Hematopoietic multipotent progenitor cell (in vitro differentiated cells): ENCODE measurements at regions not wholly inside any gene's neighbourhood (a gene's known extent, or its start where the extent isn't known, plus 50 kb on each side); places are given as distances from the start of the nearest gene placed in this dataset.

Experiments used
- DNase-seq, 3 donors: peaks; one replicate each; pipeline ENCODE4 v3.0.0-alpha.2; 2011 to 2015; ENCODE audit warnings: low read depth in 2 of 3, low spot score in 2 of 3

DNA sequence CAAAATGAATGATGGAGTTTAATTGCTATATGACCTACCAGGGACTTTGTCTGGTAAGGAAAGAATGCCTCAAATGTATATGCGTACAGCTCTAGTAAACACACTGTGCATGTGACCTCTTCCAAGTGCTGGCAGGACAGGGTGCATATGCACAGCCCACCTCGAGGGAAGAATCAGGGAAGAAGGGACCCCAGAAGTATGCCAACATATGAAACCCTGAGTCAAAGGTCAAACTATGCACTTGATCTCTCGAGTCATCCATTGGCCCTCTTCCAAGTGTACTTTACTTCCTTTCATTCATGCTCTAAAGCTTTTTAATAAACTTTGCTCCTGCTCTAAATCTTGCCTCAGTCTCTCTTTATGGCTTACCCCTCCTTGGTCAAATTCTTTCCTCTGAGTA lies 804.6 kb upstream of the COX7C start:
- no peak for DNase-seq

DNA sequence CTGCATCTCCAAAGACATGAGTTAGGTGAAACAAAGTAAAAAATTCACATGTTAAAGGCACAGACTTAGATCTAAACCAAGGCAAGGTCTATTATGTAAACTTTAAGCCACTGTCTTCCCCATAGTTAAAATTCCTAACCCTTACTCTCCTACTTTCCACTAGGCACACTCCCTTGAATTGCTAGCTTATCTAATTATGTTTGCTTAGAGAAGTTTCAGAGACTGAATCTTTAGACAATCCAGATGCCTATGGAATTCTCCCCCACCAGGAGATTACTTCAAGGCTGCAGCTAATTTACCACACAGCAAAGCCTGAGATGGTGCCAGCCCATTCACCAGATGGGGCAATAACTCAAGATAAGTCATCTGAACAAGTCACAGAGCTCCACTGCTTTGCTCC lies 803.1 kb upstream of the COX7C start:
- no peak for DNase-seq

DNA sequence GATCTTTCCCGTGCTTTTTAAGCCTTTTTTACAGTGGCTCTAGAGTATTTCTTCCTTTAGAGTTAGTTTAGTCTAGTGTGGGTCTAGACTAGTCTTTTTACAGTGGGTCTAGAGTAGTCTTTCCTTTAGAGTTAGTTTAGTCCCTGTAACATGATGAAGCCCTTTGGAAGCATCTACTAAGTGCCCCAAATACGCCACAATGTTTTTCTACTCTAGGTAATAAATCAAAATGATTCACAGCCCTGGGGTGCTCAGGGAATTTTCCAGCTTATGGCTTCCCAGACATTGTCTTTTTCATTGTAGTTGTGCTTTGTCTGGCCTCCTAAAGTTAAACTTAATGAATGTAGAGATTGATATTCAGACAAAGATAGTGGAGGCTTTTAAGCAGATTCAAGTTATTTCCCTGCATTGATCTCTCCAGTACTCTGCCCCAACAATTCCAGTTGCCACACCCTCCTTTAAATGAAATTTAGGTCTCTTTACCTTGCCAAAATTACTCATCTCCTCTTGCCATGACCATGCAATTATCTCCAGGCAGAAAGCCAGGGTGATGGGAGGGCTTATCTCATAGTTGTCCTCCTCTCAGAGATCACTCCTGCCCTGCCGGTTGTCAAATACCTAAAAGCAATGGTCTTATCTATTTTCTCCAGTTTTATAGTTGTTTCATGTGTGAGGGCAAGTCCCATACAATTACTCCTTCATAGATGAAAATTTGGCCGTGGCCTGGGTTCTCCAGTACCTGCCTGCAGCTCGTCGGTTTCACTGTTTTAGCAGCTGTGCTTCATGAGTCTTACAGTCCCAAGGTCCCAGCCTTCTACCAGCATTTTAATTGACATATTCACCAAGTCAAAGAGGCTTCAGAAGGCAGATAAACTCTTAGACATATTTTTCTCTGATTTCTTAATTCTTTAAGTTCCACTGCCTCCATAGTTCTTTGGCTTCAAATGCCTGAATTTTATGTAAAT lies 794.0 kb upstream of the COX7C start:
- DNase-seq, result no peak

DNA sequence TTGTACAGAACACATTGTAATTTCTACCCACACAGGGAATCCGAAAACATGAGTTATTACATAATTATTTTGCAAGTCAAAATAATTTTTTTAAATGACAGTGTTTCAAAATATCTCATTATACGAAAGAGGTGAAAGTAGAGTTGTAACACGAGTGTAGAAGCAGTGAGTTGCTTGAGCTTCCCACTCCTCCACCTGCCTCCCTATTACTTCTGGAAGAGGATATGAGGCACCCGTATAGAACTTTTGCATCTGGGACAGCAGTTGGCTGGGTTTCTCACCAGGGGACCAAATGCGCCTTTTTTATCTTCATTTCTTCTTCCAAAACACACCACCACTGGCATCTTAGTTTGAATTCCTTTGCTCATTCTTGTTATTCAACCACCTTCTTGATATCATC lies 779.0 kb upstream of the COX7C start:
- DNase-seq, result no peak

DNA sequence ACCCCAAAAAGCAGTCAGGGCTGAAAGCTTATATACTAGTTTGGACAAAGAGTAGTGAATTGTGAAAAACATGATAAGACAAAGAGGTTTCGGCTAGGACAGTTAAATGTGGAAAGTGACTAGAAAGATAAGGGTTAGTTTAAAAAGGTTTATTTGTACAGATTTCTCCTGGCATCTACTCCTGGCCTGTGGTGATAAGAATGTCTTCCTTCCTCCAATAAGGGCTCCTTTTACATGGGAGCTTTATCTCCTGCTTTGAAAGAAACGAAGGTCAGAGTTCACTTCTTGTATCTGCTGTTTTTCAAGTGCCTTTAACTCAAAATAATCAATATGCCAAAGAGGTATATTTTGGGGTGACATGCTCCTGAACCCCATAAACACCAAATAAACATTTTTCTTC lies 776.1 kb upstream of the COX7C start:
- no peak for DNase-seq

DNA sequence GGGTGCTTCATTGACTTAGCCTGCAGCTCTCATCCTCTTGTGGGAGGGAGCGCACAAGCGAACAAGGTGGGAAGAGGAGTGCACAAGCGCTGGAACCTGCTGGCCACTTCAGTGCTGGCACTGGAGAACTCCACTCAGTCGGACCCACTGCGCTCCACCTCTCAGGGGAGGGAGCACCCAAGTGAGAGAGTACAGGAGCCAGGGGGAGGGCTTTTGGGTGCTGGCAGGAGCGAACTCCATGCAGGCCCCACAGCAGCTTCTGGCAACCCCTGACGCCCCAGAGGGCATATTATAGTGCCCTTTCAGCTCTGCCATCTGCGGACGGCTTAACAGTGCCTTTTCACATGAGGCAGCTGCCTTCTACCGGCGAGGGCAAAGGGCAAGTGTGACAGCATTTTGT lies 774.2 kb upstream of the COX7C start:
- DNase-seq, result no peak

DNA sequence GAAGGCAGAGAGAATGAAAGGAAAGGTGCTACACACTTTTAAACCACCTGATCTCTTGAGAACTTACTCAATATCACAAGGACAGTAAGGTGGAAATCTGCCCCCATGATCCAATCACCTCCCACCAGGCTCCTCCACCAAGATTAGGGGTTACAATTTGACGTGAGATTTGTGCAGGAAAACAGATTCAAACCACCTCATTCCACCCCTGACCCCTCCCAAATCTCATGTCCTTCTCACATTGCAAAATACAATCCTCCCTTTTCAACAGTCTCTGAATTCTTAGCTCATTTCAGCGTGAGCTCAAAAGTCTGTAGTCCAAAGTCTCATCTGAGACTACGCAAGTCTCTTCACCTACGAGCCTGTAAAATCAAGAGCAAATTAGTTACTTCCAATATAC lies 768.3 kb upstream of the COX7C start:
- DNase-seq, result no peak

DNA sequence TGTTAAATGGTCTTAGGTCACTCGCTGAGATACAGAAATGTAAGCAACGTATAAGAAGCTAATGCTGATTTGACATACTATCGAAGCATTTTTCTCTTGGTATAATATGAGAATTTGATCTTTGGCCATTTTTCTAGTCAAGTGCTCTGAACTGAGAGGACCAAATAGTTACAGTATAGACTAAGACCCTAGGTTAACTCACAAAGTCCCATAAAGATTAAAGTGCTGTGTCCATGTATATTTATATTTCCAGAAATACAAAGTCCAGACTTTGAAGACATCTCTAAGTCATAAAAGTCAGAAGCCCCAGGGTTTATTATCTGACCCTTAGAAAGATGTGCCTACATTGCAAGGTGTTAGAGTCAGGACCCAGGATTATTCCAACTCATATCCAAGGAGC lies 752.4 kb upstream of the COX7C start:
- DNase-seq, result no peak

DNA sequence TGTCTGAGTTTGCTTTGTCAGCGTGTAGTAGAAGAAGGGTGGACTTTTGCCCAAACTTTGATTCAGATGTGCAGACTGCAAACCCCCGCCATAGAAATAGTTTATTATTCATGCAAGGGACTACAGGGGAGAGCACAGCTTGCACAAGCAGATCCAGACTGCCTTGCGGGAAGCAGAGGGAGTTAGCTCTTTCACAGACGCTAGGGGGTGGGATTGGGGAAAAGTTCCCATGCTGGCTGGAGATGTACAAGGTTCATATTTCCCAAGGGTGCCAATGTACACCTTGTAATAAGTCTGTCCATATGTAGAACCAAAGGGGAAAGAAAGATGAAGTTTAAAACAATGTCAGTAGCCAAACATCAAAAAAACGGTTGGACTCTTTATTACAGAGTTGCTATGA lies 749.7 kb upstream of the COX7C start:
- DNase-seq, result no peak

DNA sequence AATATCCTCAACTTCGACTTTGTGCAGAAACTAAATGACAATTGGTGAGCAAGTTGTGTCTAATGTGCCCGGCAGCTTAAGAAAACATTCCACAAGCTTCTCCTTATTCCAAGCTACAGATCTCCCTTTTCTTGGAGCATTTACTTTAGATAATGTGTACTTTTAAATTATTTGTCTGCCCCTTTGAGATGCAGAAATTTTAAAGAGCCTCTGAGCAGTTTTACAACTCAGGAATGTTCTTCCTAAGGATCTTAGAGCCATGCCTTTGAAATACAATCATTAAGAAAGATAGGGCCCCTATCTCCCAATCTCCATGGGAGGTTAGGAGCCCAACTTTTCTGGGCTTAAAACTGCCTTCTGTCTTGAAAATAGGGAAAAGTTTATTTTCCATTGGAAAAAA lies 723.7 kb upstream of the COX7C start:
- DNase-seq, result no peak

DNA sequence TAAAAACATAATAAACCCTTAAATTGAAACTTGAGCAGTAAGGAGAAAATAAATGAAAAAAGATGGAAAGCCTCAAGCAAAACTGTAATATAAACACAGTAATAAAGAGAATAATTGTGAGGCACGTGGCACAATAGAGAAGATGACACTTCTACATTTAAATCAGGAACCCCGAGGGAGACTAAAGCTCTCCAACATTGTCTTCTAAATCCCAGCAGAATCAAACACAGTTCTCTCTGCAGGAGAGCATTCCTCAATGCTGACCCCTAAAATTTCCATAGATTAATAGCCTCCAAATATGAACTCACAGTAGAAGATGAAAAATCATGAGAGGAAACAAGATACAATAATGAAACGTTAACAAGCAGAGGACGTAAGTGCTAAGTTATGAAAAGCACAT lies 721.2 kb upstream of the COX7C start:
- no peak for DNase-seq

DNA sequence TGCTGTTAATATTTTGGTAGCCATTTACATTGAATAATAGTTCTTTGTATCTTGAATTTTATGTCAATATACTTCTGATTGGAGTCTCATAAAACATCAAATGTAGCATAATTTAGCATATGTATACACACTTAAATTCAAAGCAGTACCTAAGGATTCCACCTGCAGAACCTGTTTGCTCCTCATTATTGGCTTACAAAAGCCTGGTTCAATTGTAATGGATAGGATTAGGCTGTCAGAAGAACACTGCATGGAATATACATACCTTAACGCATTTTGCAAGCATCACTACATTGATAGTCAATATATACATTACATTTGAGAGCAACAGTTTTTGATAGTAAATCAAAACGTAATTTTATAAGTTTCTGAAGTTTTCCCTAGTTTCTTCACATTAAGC lies 711.3 kb upstream of the COX7C start:
- no peak for DNase-seq

DNA sequence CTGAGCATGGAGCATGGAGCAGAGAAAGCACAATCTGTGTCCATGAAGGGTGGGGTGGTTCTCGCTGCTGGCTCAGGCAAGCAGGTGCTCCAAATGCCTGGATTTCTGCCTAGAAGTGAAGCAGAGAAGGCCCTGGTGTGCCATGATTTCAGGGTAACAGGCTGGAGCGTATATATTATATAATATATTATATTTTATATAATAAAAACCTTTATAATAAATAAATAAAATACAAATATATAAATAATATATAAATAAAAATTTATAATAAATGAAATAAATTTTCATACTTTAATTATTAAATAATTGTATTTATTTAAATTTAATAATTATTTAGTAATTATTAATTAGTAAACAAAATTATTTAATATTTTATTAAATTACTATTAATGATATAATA lies 707.4 kb upstream of the COX7C start:
- DNase-seq, result no peak

DNA sequence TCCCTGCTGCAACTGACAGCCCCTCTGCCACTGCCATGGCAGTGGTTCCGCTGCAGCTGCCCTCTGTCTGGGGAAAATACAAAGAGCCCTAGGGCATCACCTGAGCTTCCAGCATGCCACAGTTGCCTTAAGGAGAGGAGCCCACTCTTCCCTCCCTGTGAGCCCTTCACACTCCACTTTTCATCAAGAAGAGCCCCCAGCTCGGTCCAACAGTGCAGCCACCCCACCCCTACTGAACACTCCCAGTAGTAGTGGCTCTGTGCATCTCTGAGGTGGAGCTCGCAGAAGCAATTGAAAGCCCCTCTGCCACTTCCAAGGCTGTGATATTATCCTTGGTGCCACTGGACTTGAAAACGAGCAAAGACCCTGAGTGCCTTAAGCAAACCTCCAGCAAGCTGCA lies 696.8 kb upstream of the COX7C start:
- no peak for DNase-seq

DNA sequence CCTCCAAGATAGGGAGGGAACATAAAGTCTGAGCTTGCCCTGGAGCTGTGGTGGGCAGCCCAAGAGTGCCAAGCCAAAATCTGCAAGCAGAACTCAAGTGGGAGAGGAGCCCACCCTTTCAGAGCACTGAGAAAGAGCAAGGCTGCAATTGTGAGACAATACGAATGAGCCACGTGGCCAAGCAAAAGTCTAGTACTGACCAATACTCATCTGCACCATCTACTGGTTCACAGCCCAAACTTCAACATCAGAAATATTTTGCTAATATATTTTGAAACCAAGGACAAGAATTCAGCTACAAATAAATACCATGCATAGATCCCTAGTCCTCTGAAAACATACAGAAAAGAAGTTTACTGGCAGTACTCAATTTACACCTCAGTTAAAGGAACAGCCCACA lies 696.2 kb upstream of the COX7C start:
- no peak for DNase-seq

DNA sequence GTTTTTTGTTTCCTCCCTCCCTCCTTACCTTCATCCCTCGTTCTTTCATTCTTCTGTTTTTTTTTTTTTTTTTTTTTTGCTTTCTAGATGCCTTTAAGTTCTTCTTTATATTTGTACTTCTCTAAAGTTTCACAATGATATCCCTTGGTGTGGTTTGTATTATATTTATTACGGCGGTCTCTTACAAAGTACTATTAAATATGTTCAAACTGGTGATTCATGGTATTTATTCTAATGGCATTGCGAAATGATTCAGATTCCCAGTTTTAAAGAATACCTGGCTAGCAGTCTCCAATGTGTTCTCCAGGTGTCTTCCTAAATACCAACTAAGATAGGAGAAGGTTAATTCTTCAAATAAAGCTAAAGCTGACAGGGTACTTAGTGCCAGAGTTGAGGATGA lies 690.1 kb upstream of the COX7C start:
- DNase-seq, result no peak

DNA sequence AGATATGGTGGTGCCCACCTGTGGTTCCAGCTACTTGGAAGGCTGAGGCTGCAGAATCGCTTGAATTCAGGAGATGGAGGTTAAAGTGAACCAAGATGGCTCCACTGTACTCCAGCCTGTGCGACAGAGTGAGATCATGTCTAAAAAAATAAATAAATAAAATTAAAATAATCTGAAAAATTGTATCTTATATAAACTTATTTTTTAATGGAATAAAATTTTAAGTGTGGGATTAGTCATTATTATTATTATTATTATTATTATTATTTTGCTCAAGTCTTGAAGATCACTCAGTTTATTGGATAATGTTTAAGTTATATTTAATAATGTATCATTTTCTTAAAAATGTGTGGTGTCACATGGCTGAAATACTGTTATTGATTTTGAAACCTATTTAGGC lies 688.0 kb upstream of the COX7C start:
- no peak for DNase-seq

DNA sequence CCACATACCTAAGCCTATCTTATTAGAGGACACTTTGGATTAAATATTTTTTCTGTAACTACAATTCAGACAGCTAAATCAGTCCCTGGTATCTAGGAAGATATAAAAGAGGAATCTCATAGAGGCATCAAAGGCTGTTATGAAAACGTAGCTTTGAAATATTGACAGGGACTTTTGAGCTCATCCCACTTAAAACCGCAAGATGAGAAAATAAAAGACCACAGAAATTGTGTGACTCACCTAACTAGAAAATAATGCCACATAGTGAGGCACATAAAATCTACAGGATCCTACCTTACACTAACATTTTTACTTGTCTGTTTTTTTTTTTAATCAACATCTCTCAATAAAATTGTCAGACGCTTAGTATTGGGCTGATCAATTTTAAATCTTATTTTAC lies 686.5 kb upstream of the COX7C start:
- no peak for DNase-seq

DNA sequence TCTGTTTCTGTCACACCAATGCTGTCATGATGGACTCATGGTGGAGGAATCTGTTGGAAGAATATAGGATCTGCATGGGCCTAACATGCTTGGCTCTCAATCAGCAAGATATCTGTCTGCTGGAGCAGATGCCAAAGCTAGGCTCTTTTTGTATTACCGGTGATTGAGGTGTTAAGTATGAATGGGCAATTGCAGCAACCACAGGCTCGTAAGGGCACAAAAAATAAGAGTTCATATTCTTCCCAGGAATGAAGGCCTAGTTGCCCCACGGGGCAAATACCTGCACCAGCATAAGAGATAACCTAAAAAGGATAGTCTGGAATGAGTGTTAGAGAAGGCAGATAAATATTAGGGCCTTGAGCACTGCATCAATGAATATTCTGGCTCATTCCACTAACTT lies 679.5 kb upstream of the COX7C start:
- DNase-seq, result no peak

DNA sequence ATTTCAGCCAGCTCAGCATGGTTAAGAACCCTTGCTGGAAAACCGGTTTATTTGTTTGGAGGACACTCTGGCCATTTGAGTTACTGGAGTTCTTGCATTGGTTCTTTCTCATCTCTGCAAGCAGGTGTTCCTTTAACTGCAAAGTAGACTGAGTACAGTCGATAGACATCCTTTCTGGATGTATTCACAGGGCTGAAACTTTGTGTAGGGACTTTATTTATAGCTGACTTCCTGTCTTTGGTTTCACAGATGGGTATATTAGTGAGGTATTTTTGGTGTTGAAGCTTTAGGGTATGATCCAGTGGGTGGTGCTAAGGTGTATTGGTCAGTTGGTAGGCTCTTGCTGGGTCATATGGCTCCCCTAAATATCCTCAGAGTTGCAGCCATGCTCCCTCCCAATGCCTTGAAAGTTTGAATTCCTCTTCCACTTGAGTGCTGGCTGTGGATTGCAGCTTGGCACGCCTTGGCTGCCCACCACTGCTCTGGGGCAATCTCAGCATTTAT lies 666.0 kb upstream of the COX7C start:
- DNase-seq, result no peak

DNA sequence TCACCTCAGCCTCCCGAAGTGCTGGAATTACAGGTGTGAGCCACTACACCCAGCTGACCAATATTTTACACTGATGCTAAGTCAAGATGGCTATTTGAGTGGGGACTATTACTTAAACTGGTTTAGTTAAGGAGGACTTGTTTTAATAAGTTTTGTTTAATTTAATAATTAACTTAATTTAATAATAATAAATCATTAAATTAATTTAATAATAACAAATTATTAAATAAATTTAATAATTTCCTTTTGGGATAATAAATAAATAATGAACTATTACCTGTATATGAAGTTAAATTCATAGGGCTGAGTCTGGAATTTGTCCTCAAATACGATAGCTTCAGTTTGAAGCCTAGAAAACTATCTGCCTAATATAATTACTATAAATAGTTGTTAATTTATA lies 665.1 kb upstream of the COX7C start:
- DNase-seq, result no peak

DNA sequence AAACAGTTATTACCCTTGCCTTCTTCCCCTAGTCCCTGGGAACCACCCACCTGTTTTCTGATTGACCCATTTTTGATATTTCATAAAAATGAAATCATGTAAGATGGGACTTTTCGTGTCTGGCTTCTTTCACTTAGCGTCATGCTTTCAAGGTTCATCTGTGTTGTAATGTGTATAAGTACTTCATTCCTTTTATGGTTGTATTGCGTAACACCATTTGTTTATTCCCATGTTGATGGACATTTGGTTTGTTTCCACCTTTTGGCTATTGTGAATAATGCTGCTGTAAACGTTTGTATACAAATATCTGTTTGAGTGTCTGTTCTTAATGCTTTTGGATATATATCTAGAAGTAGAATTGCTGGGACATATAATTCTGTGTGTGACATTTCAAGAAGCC lies 650.1 kb upstream of the COX7C start:
- DNase-seq, result no peak

DNA sequence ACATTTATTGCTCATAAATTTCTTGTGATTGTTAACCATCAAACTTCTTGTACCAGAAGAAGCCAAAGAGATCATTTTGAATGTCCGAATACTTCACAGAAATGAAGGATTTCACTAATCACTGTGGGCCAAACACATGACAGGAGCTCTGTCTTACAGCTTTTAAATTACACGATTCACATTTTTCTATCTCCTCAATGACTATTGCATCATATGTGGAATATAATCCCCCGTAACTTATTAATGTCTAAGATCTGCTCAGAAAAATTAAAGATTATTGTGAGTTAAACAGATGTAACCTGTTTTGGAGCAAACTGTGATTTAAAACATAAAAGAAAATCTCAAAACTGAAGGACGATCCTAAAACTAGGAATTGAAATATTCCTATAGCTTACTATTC lies 645.2 kb upstream of the COX7C start:
- DNase-seq, result no peak
